Thyroid gland (tissue), 4 donors: ENCODE measurements at regions not wholly inside any gene's neighbourhood (a gene's known extent, or its start where the extent isn't known, plus 50 kb on each side); places are given as distances from the start of the nearest gene placed in this dataset.

ENCODE experiments used
- DNase-seq, 2 donors: peaks; one replicate each; pipeline ENCODE4 v3.0.0-alpha.2; 2019
- H3K27ac ChIP-seq, 3 donors: fragments of 200-600 bp; sonication (generic); 1 replicate in 2 of 3; 2 replicates in 1 of 3; pipeline ENCODE4 v1.5.1; 2016 to 2019; ENCODE audit warnings: mild to moderate bottlenecking in 1 of 3, moderate library complexity in 1 of 3
- H3K27me3 ChIP-seq: fragments of 200-600 bp; sonication (generic); one replicate; pipeline ENCODE4 v1.5.1; 2019
- H3K36me3 ChIP-seq, 2 donors: fragments of 200-600 bp; sonication (generic); one replicate each; pipeline ENCODE4 v1.5.1; 2016 to 2019
- H3K4me1 ChIP-seq, 2 donors: fragments of 200-600 bp; sonication (generic); one replicate each; pipeline ENCODE4 v1.5.1; 2017 to 2019
- H3K4me3 ChIP-seq, 3 donors: fragments of 200-600 bp; sonication (generic); replicated peaks in 1 of 3; 1 replicate in 2 of 3; 2 replicates in 1 of 3; pipeline ENCODE4 v1.5.1; 2016; ENCODE audit warnings: mild to moderate bottlenecking in 1 of 3
- H3K9me3 ChIP-seq: fragments of 200-600 bp; sonication (generic); one replicate; pipeline ENCODE4 v1.5.1; 2017
- CTCF ChIP-seq, 6 experiments: fragments of 200-600 bp in 3 of 6; fragments of 450-650 bp in 3 of 6; sonication (generic) in 3 of 6; IDR thresholded peaks; one replicate each; pipeline ENCODE4 v1.5.1; 2016 to 2019; ENCODE audit warnings: antibody characterized with exemption in 6 of 6, mild to moderate bottlenecking in 2 of 6, inconsistent platforms in 1 of 6, moderate library complexity in 1 of 6
- POLR2A ChIP-seq, 2 donors: fragments of 450-650 bp; IDR thresholded peaks; one replicate each; pipeline ENCODE4 v1.6.1; 2017; ENCODE audit warnings: antibody characterized with exemption in 2 of 2, mild to moderate bottlenecking in 2 of 2, moderate library complexity in 1 of 2
- WGBS, 2 donors: methylation state at CpG; one replicate each; pipeline ENCODE4 v1.1.5; 2017; 5-methylcytosine and 5-hydroxymethylcytosine counted together
- intact Hi-C: fragments of 100-400 bp; cut with DNase I; formaldehyde crosslinking; loops from one replicate; pipeline ENCODE4 v1.15.1; 2023

- Histone ChIP-seq H3K4me3 (no peak overlapping the region), H3K4me1 (peaks cover 9 to 14% of the 10 kb centered on the region in 2 donors), H3K36me3 (no peaks in the 10 kb centered on the region), H3K9me3 (no peaks in the 10 kb centered on the region), H3K27me3 (no peaks in the 10 kb centered on the region), H3K27ac (no peak overlapping the region)
- 48 to 52% methylated on average over 5 of the region's 5 CpGs for WGBS, 2 donors
- intact Hi-C loops = no loop called here
- no peak for DNase-seq
- TF ChIP-seq POLR2A (IDR thresholded peaks at IDR 0.05) (no peak), CTCF (IDR thresholded peaks at IDR 0.05) (no peak)
Observed at GRCh38 chr3:150220799-150221198, 187.3 kb upstream of the TSC22D2 start.

- intact Hi-C loops = no loop called here
- no peak for DNase-seq
- WGBS, 2 donors = 89 to 100% methylated on average over 3 of the region's 3 CpGs
Observed at GRCh38 chr3:150220041-150220440, 188.1 kb upstream of the TSC22D2 start.

GRCh38 chr3:150218841-150219240, 189.3 kb upstream of the TSC22D2 start:
- H3K4me3 ChIP-seq = no peak overlapping the region
- TF ChIP-seq POLR2A (IDR thresholded peaks at IDR 0.05) = no peak
- no peak for TF ChIP-seq CTCF (IDR thresholded peaks at IDR 0.05)
- no peak overlapping the region for H3K27ac ChIP-seq
- intact Hi-C loops = no loop called here
- no peaks in the 10 kb centered on the region for H3K36me3 ChIP-seq
- no peaks in the 10 kb centered on the region for H3K9me3 ChIP-seq
- H3K27me3 ChIP-seq = no peaks in the 10 kb centered on the region
- 97 to 100% methylated on average over 3 of the region's 3 CpGs for WGBS, 2 donors
- DNase-seq = no peak
- H3K4me1 ChIP-seq = peaks cover 11 to 20% of the 10 kb centered on the region in 2 donors

More at GRCh38 chr3:150220041-150220440, 188.1 kb upstream of the TSC22D2 start:
- Histone ChIP-seq H3K4me1 (peaks cover 11 to 20% of the 10 kb centered on the region in 2 donors), H3K27ac (no peak overlapping the region), H3K9me3 (no peaks in the 10 kb centered on the region), H3K36me3 (no peaks in the 10 kb centered on the region), H3K4me3 (no peak overlapping the region), H3K27me3 (no peaks in the 10 kb centered on the region)
- no peak for TF ChIP-seq POLR2A (IDR thresholded peaks at IDR 0.05)
- TF ChIP-seq CTCF (IDR thresholded peaks at IDR 0.05) = no peak

GRCh38 chr3:150218236-150218635, 189.9 kb upstream of the TSC22D2 start:
- Histone ChIP-seq H3K27me3 (no peaks in the 10 kb centered on the region), H3K27ac (no peak overlapping the region), H3K9me3 (no peaks in the 10 kb centered on the region), H3K4me1 (peaks cover 11 to 20% of the 10 kb centered on the region in 2 donors), H3K36me3 (no peaks in the 10 kb centered on the region), H3K4me3 (no peak overlapping the region)
- intact Hi-C loops = no loop called here
- 60 to 70% methylated on average over 4 of the region's 4 CpGs for WGBS, 2 donors
- no peak for DNase-seq
- TF ChIP-seq POLR2A (IDR thresholded peaks at IDR 0.05) (no peak), CTCF (IDR thresholded peaks at IDR 0.05) (no peak)

GRCh38 chr3:150217691-150218090, 190.4 kb upstream of the TSC22D2 start:
- Histone ChIP-seq H3K27ac (no peak overlapping the region), H3K9me3 (no peaks in the 10 kb centered on the region), H3K4me3 (no peak overlapping the region), H3K4me1 (peaks cover 11 to 20% of the 10 kb centered on the region in 2 donors), H3K27me3 (no peaks in the 10 kb centered on the region), H3K36me3 (no peaks in the 10 kb centered on the region)
- TF ChIP-seq CTCF (IDR thresholded peaks at IDR 0.05) = no peak
- no peak for TF ChIP-seq POLR2A (IDR thresholded peaks at IDR 0.05)
- DNase-seq = no peak
- intact Hi-C loops = no loop called here
- 97% methylated on average over 4 of the region's 4 CpGs for WGBS, 2 donors
